T-cell (primary cell): ENCODE measurements at regions not wholly inside any gene's neighbourhood (a gene's known extent, or its start where the extent isn't known, plus 50 kb on each side); places are given as distances from the start of the nearest gene placed in this dataset.
"Not testable (repeated sequence)": the region's sequence is repeated elsewhere in the genome, so short reads cannot be mapped to it uniquely, and the experiment has no call there.

Experiments
- ATAC-seq, 4 experiments: fragments of 200-7000 bp in 3 of 4; fragments of 150-1000 bp in 1 of 4; cut with Tn5 transposase; replicated peaks in 1 of 4; 1 replicate in 3 of 4; 2 replicates in 1 of 4; pipeline ENCODE4 v1.10.0; 2021; ENCODE audit warnings: moderate library complexity in 3 of 4, mild to moderate bottlenecking in 2 of 4, moderate number of reproducible peaks in 1 of 4
- CTCF ChIA-PET, 2 donors: fragments of 300-600 bp; sonication (Branson Sonifier 250); formaldehyde crosslinking; loops; one replicate each; lab custom pipeline; 2022; ENCODE audit warnings: antibody characterized with exemption in 2 of 2; lab: Charles Lee
- POLR2A ChIA-PET, 2 donors: fragments of 300-600 bp; sonication (Branson Sonifier 250); formaldehyde crosslinking; loops; one replicate each; lab custom pipeline; 2022; ENCODE audit warnings: antibody characterized with exemption in 2 of 2; lab: Charles Lee
- DNase-seq, 35 experiments: peaks; one replicate each; pipeline versions ENCODE4 v3.0.0 to v3.0.0-alpha.2; 2013 to 2023
- H3K27ac ChIP-seq: one replicate; pipeline ENCODE4 v1.5.1; 2013; ENCODE audit warnings: low read length
- H3K27me3 ChIP-seq, 2 experiments: replicated peaks in 1 of 2; 1 replicate in 1 of 2; 2 replicates in 1 of 2; pipeline versions ENCODE4 v1.6.1 to v1.7.0; 2013; ENCODE audit warnings: low read length in 1 of 2, mixed read lengths in 1 of 2; ENCODE audit not compliant: control insufficient read depth in 2 of 2, insufficient read depth in 2 of 2; ENCODE audit errors: extremely low read depth in 1 of 2
- H3K36me3 ChIP-seq, 2 donors: 1 replicate in 1 of 2; 2 replicates in 1 of 2; pipeline versions ENCODE4 v1.6.1 to v1.7.0; 2013; ENCODE audit warnings: low read length in 1 of 2; ENCODE audit not compliant: control insufficient read depth in 2 of 2, insufficient read depth in 1 of 2; ENCODE audit errors: extremely low read depth in 1 of 2
- H3K4me1 ChIP-seq, 2 experiments: 1 replicate in 1 of 2; 2 replicates in 1 of 2; pipeline versions ENCODE4 v1.6.1 to v1.7.0; 2013; ENCODE audit warnings: low read length in 2 of 2, mixed read lengths in 1 of 2; ENCODE audit not compliant: insufficient read depth in 2 of 2, control insufficient read depth in 1 of 2; ENCODE audit errors: extremely low read depth in 1 of 2
- H3K4me3 ChIP-seq, 2 donors: 1 replicate in 1 of 2; 2 replicates in 1 of 2; pipeline versions ENCODE4 v1.5.1 to v1.7.0; 2013; ENCODE audit warnings: mild to moderate bottlenecking in 2 of 2, low read length in 1 of 2, moderate library complexity in 1 of 2; ENCODE audit not compliant: control insufficient read depth in 1 of 2; ENCODE audit errors: extremely low read depth in 1 of 2
- H3K9me3 ChIP-seq: 2 replicates; pipeline ENCODE4 v1.7.0; 2013
- H3K27ac Mint-ChIP-seq, 2 donors: one replicate each; pipeline ENCODE4 v1.8.0; 2020 to 2021; ENCODE audit warnings: mild to moderate bottlenecking in 2 of 2, mixed read lengths in 2 of 2
- H3K27me3 Mint-ChIP-seq, 2 donors: one replicate each; pipeline ENCODE4 v1.8.0; 2021 to 2022; ENCODE audit warnings: mixed read lengths in 2 of 2
- H3K36me3 Mint-ChIP-seq: one replicate; pipeline ENCODE4 v1.8.0; 2021; ENCODE audit warnings: mixed read lengths
- H3K4me1 Mint-ChIP-seq, 3 donors: one replicate each; pipeline ENCODE4 v1.8.0; 2020 to 2022; ENCODE audit warnings: mixed read lengths in 3 of 3, mild to moderate bottlenecking in 1 of 3
- H3K4me3 Mint-ChIP-seq, 3 donors: one replicate each; pipeline ENCODE4 v1.8.0; 2020 to 2022; ENCODE audit warnings: mild to moderate bottlenecking in 3 of 3, mixed read lengths in 3 of 3, moderate library complexity in 3 of 3
- H3K9me3 Mint-ChIP-seq, 3 donors: one replicate each; pipeline ENCODE4 v1.8.0; 2020 to 2022; ENCODE audit warnings: mixed read lengths in 3 of 3
- WGBS: methylation state at CpG from one replicate; pipeline ENCODE4 v1.1.5; 2013; ENCODE audit warnings: missing lambda C conversion rate; ENCODE audit not compliant: insufficient coverage; 5-methylcytosine and 5-hydroxymethylcytosine counted together

GRCh38 chr9:7640231-7640630, 159.3 kb downstream of the DMAC1 start:
- H3K4me1 ChIP-seq, result no peaks in the 10 kb centered on the region
- CTCF ChIA-PET, result no interaction called here
- no peak overlapping the region for H3K27ac ChIP-seq
- H3K36me3 ChIP-seq, result no peaks in the 10 kb centered on the region
- POLR2A ChIA-PET, result no interaction called here
- Mint-ChIP-seq H3K36me3 (no peaks in the 10 kb centered on the region), H3K27ac (no peak overlapping the region), H3K4me3 (no peak overlapping the region), H3K4me1 (peaks cover 0 to 7% (median 3%) of the 10 kb centered on the region in 3 donors), H3K9me3 (peaks cover 4 to 14% (median 4%) of the 10 kb centered on the region in 3 donors), H3K27me3 (no peaks in the 10 kb centered on the region)
- H3K27me3 ChIP-seq, result no peaks in the 10 kb centered on the region
- DNase-seq (no peak), ATAC-seq (no peak)
- no peaks in the 10 kb centered on the region for H3K9me3 ChIP-seq
- no peak overlapping the region for H3K4me3 ChIP-seq

- Histone ChIP-seq H3K4me1 (no peaks in the 10 kb centered on the region), H3K4me3 (no peak overlapping the region), H3K9me3 (no peaks in the 10 kb centered on the region), H3K36me3 (no peaks in the 10 kb centered on the region), H3K27ac (no peak overlapping the region), H3K27me3 (no peaks in the 10 kb centered on the region)
- H3K36me3 Mint-ChIP-seq, result no peaks in the 10 kb centered on the region
- H3K9me3 Mint-ChIP-seq, result peaks cover 0 to 6% (median 4%) of the 10 kb centered on the region in 3 donors
- no CpG with 5 or more reads among the region's 1 CpG for WGBS
- ATAC-seq, result no peak
- no peaks in the 10 kb centered on the region for H3K27me3 Mint-ChIP-seq
- ChIA-PET CTCF (no interaction called here), POLR2A (no interaction called here)
- H3K4me1 Mint-ChIP-seq, result peaks cover 0 to 7% (median 3%) of the 10 kb centered on the region in 3 donors
- H3K27ac Mint-ChIP-seq, result no peak overlapping the region
- H3K4me3 Mint-ChIP-seq, result no peak overlapping the region
- no peak for DNase-seq
Measured at GRCh38 chr9:7639471-7639870, 160.1 kb downstream of the DMAC1 start.

DNA sequence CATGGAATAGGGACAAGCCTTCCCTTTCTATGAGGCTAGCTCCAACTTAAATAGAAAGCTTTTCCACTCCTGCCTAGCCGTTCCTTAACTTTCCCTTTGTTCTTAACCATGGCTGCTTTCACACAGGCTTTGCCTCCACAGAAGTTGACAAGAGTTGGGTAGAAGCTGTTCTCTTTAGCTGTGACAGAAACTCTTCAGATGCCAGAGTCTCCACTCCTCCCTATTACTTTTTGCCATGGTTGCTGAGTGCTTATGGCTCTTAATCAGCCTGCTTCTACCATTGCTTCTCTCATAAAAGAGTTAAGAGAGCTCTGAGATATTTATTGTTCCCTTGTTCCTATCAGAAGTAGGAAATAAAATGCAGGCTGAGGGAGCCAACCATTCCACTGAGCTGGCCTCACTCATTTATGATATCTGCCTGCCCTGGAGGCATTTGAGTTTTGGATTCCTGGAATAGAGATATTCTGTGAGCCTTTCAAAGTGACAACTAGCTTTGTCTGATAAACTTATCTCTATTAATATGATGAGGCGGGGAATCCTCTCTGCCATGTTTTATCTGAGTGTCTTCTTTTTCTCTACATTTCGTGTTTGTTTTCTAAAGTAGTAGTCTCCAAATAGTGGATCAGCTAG, 162.6 kb downstream of the DMAC1 start:
- CTCF ChIA-PET, result no interaction called here
- H3K4me3 ChIP-seq, result no peak overlapping the region
- no peak overlapping the region for H3K27ac Mint-ChIP-seq
- no peaks in the 10 kb centered on the region for H3K9me3 ChIP-seq
- 80% methylated on average over 2 of the region's 3 CpGs for WGBS
- H3K27me3 Mint-ChIP-seq, result no peaks in the 10 kb centered on the region
- H3K27ac ChIP-seq, result no peak overlapping the region
- no peak for ATAC-seq
- H3K27me3 ChIP-seq, result no peaks in the 10 kb centered on the region
- no peaks in the 10 kb centered on the region for H3K36me3 ChIP-seq
- DNase-seq, result no peak
- H3K9me3 Mint-ChIP-seq, result peaks cover 0 to 4% (median 0%) of the 10 kb centered on the region in 3 donors
- H3K4me3 Mint-ChIP-seq, result no peak overlapping the region
- POLR2A ChIA-PET, result no interaction called here
- H3K4me1 Mint-ChIP-seq, result peaks cover 0 to 7% (median 3%) of the 10 kb centered on the region in 3 donors
- H3K36me3 Mint-ChIP-seq, result no peaks in the 10 kb centered on the region
- H3K4me1 ChIP-seq, result no peaks in the 10 kb centered on the region

DNA sequence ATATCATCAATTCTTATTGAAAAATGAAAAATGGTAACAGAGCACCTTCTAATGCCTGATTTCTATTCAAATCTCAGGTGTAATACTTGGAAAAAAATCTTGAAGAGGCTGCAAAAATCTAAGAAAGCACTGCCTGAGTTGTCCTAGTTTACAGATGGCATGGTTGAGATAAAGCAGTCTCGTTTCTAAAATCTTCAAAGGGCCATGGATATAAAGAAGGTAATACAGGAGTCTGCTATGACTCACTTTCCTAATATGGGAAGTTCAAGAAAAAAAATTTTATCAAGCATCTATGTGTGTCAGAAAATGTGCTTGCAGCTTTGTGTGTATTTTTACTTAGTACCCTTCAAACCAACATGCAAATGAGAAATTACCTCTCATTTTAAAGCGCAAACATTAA, 163.3 kb downstream of the DMAC1 start:
- Mint-ChIP-seq H3K36me3 (no peaks in the 10 kb centered on the region), H3K27me3 (no peaks in the 10 kb centered on the region), H3K4me1 (peaks cover 0 to 7% (median 3%) of the 10 kb centered on the region in 3 donors), H3K9me3 (peaks cover 0 to 4% (median 0%) of the 10 kb centered on the region in 3 donors), H3K4me3 (no peak overlapping the region), H3K27ac (no peak overlapping the region)
- Histone ChIP-seq H3K9me3 (no peaks in the 10 kb centered on the region), H3K36me3 (no peaks in the 10 kb centered on the region), H3K27ac (no peak overlapping the region), H3K27me3 (no peaks in the 10 kb centered on the region), H3K4me1 (no peaks in the 10 kb centered on the region), H3K4me3 (no peak overlapping the region)
- ATAC-seq, result no peak
- WGBS, result no CpG with 5 or more reads among the region's 2 CpGs
- no peak for DNase-seq
- CTCF ChIA-PET, result no interaction called here
- POLR2A ChIA-PET, result no interaction called here

GRCh38 chr9:7626571-7627029, 173.0 kb downstream of the DMAC1 start:
- H3K36me3 Mint-ChIP-seq, result peaks cover 31% of the 10 kb centered on the region

GRCh38 chr9:7622481-7622880, 177.1 kb downstream of the DMAC1 start:
- no peaks in the 10 kb centered on the region for H3K36me3 ChIP-seq
- H3K27me3 ChIP-seq, result no peaks in the 10 kb centered on the region
- H3K27ac Mint-ChIP-seq, result no peak overlapping the region
- H3K4me1 Mint-ChIP-seq, result peaks cover 22 to 23% (median 23%) of the 10 kb centered on the region in 3 donors
- no peak for ATAC-seq
- peaks cover 5 to 12% (median 10%) of the 10 kb centered on the region in 3 donors for H3K9me3 Mint-ChIP-seq
- DNase-seq, result no peak
- H3K4me1 ChIP-seq, result peaks cover 4 to 14% of the 10 kb centered on the region in 2 experiments
- no CpG with 5 or more reads among the region's 2 CpGs for WGBS
- CTCF ChIA-PET, result no interaction called here
- no peak overlapping the region for H3K4me3 Mint-ChIP-seq
- no peak overlapping the region for H3K4me3 ChIP-seq
- POLR2A ChIA-PET, result no interaction called here
- H3K36me3 Mint-ChIP-seq, result peaks cover 9% of the 10 kb centered on the region
- peaks cover 3% of the 10 kb centered on the region for H3K9me3 ChIP-seq
- no peaks in the 10 kb centered on the region for H3K27me3 Mint-ChIP-seq
- H3K27ac ChIP-seq, result no peak overlapping the region

More at GRCh38 chr9:7626571-7627029, 173.0 kb downstream of the DMAC1 start:
- WGBS, result 6% methylated on average over 2 of the region's 7 CpGs
- H3K27me3 ChIP-seq, H3K36me3 ChIP-seq, H3K9me3 ChIP-seq, H3K27me3 Mint-ChIP-seq: not testable (repeated sequence)
- ATAC-seq (peak; percentile 86 to 91 (median 88)), DNase-seq (peak; percentile 36 to 75 (median 56))
- peak overlapping the region; percentile 57 to 72 (median 62) for H3K4me3 Mint-ChIP-seq
- peaks cover 4 to 14% of the 10 kb centered on the region in 2 experiments for H3K4me1 ChIP-seq
- peaks cover 19 to 38% (median 36%) of the 10 kb centered on the region in 3 donors for H3K9me3 Mint-ChIP-seq
- POLR2A ChIA-PET, result interaction anchor here in 1 of 2 donors (0.6 kb wide), 1 partner anchor 231 kb away, joined by 3 read pairs; no protein-coding TSS in a partner anchor
- H3K27ac Mint-ChIP-seq, result peak overlapping the region; percentile 79 to 81
- peak overlapping the region; percentile 2 to 30 for H3K4me3 ChIP-seq
- CTCF ChIA-PET, result interaction anchor here (0.6 to 0.7 kb wide), 3 partner anchors 241 to 440 kb away, joined by 3 to 4 read pairs (median 3); no protein-coding TSS in a partner anchor
- H3K27ac ChIP-seq, result peak overlapping the region; percentile 28
- peaks cover 25 to 29% (median 28%) of the 10 kb centered on the region in 3 donors for H3K4me1 Mint-ChIP-seq
